ENCODE measurements at regions not wholly inside any gene's neighbourhood (a gene's known extent, or its start where the extent isn't known, plus 50 kb on each side); places are given as distances from the start of the nearest gene placed in this dataset.

- no peaks in the 10 kb centered on the region for H3K27me3 Mint-ChIP-seq (ENCODE audit: unreplicated experiment)
- H3K27ac Mint-ChIP-seq (ENCODE audit: unreplicated experiment): no peak overlapping the region
- CTCF ChIA-PET: no interaction called here
- no TSS peak for BruUV-seq (replicated peaks)
- no peak for TF ChIP-seq CTCF (IDR thresholded peaks at IDR 0.05; ENCODE audit: unreplicated experiment)
- peaks cover 18% of the 10 kb centered on the region for H3K9me3 Mint-ChIP-seq (ENCODE audit: low read depth, unreplicated experiment)
- intact Hi-C loops (cut with micrococcal nuclease; ENCODE audit: unreplicated experiment): no loop called here
- no peaks in the 10 kb centered on the region for H3K4me1 Mint-ChIP-seq (ENCODE audit: low read depth, unreplicated experiment)
- H3K4me3 Mint-ChIP-seq (ENCODE audit: low read depth, unreplicated experiment): no peak overlapping the region
- no peaks in the 10 kb centered on the region for H3K36me3 Mint-ChIP-seq (ENCODE audit: insufficient read depth, unreplicated experiment)
- DNase-seq: no peak
These were observed 315.8 kb downstream of the CSNK1G3 start for GRCh38 chr5:123827811-123828210.

DNA sequence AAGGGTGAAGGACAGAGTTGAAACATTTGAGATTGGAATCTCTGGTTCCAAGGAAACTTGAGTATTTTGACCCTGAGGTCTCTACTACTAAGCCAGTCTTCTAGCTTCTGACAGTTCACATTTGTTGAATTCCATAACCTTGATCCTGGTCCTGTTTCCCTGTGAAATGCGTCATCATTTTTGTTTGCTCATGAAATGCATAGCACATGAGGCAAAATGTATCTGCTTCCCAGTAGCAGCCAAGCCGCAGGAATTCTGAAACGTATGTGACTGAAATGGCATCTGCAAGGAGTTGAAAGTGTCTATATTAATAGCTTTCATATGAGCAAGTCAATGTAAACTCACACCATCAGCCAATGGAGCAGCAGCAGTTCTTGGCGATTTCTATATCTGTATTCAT is 307.9 kb downstream of the CSNK1G3 start:
- TF ChIP-seq CTCF (IDR thresholded peaks at IDR 0.05; ENCODE audit: unreplicated experiment): no peak
- CTCF ChIA-PET: interaction anchor here (0.8 kb wide), 1 partner anchor 10 kb away, joined by 3 read pairs; no protein-coding TSS in a partner anchor
- Mint-ChIP-seq H3K4me1 (ENCODE audit: low read depth, unreplicated experiment) (peaks cover 24% of the 10 kb centered on the region), H3K36me3 (ENCODE audit: insufficient read depth, unreplicated experiment) (no peaks in the 10 kb centered on the region), H3K9me3 (ENCODE audit: low read depth, unreplicated experiment) (peaks cover 10% of the 10 kb centered on the region), H3K27me3 (ENCODE audit: unreplicated experiment) (no peaks in the 10 kb centered on the region), H3K27ac (ENCODE audit: unreplicated experiment) (peak overlapping the region; percentile 12), H3K4me3 (ENCODE audit: low read depth, unreplicated experiment) (no peak overlapping the region)
- BruUV-seq (replicated peaks): no TSS peak
- intact Hi-C loops (cut with micrococcal nuclease; ENCODE audit: unreplicated experiment): no loop called here
- DNase-seq: peak; percentile 28

DNA sequence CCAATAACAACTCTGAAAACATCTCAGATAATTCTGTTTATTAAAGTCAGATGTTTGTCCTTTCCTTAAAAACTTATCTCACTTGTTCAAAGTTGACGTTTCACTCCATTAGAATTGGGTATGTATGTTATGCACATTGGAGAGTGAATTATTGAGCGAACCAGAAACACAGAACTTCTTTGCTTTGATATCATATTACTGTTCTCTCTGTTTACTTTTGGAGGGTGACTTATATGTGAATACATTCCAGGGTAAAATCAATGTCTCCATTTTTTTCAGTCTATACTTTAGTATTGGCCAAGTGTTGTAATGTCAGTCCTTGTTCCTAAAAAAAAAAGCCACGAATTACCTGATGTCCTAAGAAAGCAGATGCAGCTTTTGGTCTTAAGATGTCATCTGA is 307.4 kb downstream of the CSNK1G3 start:
- Mint-ChIP-seq H3K27ac (ENCODE audit: unreplicated experiment) (peak overlapping the region; percentile 12), H3K36me3 (ENCODE audit: insufficient read depth, unreplicated experiment) (no peaks in the 10 kb centered on the region), H3K27me3 (ENCODE audit: unreplicated experiment) (no peaks in the 10 kb centered on the region), H3K4me3 (ENCODE audit: low read depth, unreplicated experiment) (no peak overlapping the region), H3K4me1 (ENCODE audit: low read depth, unreplicated experiment) (peaks cover 24% of the 10 kb centered on the region), H3K9me3 (ENCODE audit: low read depth, unreplicated experiment) (peaks cover 8% of the 10 kb centered on the region)
- intact Hi-C loops (cut with micrococcal nuclease; ENCODE audit: unreplicated experiment): no loop called here
- no peak for TF ChIP-seq CTCF (IDR thresholded peaks at IDR 0.05; ENCODE audit: unreplicated experiment)
- DNase-seq: no peak
- BruUV-seq (replicated peaks): no TSS peak
- CTCF ChIA-PET: interaction anchor here (0.8 kb wide), 1 partner anchor 9 kb away, joined by 3 read pairs; no protein-coding TSS in a partner anchor

GRCh38 chr5:123817267-123817666 is 305.3 kb downstream of the CSNK1G3 start:
- Mint-ChIP-seq H3K4me1 (ENCODE audit: low read depth, unreplicated experiment) (peaks cover 24% of the 10 kb centered on the region), H3K9me3 (ENCODE audit: low read depth, unreplicated experiment) (peaks cover 8% of the 10 kb centered on the region), H3K27me3 (ENCODE audit: unreplicated experiment) (no peaks in the 10 kb centered on the region), H3K4me3 (ENCODE audit: low read depth, unreplicated experiment) (no peak overlapping the region), H3K27ac (ENCODE audit: unreplicated experiment) (no peak overlapping the region), H3K36me3 (ENCODE audit: insufficient read depth, unreplicated experiment) (no peaks in the 10 kb centered on the region)
- intact Hi-C loops (cut with micrococcal nuclease; ENCODE audit: unreplicated experiment): no loop called here
- CTCF ChIA-PET: no interaction called here
- BruUV-seq (replicated peaks): no TSS peak
- TF ChIP-seq CTCF (IDR thresholded peaks at IDR 0.05; ENCODE audit: unreplicated experiment): no peak
- DNase-seq: no peak
